NCI-H2196 (cell line): ENCODE measurements at regions not wholly inside any gene's neighbourhood (a gene's known extent, or its start where the extent isn't known, plus 50 kb on each side); places are given as distances from the start of the nearest gene placed in this dataset.

Source experiments
- DNase-seq: peaks from one replicate; lab custom pipeline; 2025; ENCODE audit not compliant: unreplicated experiment; lab: John Stamatoyannopoulos, UW

GRCh38 chr17:13310858-13311257 lies 290.9 kb downstream of the HS3ST3A1 start:
- no peak for DNase-seq

GRCh38 chr17:13306310-13306962 lies 288.6 kb upstream of the ELAC2 start:
- DNase-seq, result no peak

GRCh38 chr17:13302983-13303382 lies 285.2 kb upstream of the ELAC2 start:
- no peak for DNase-seq

- DNase-seq, result no peak
Observed at GRCh38 chr17:13302419-13302818, 284.6 kb upstream of the ELAC2 start.

GRCh38 chr17:13297183-13297582 lies 279.4 kb upstream of the ELAC2 start:
- DNase-seq, result no peak

GRCh38 chr17:13293421-13293820 lies 275.6 kb upstream of the ELAC2 start:
- DNase-seq, result no peak

- DNase-seq, result no peak
Observed at GRCh38 chr17:13292291-13292690, 274.5 kb upstream of the ELAC2 start.

GRCh38 chr17:13288248-13288647 lies 270.4 kb upstream of the ELAC2 start:
- DNase-seq, result no peak

GRCh38 chr17:13287226-13287625 lies 269.4 kb upstream of the ELAC2 start:
- DNase-seq, result no peak

- DNase-seq, result no peak
Observed at GRCh38 chr17:13283606-13284005, 265.8 kb upstream of the ELAC2 start.

GRCh38 chr17:13281626-13282025 lies 263.8 kb upstream of the ELAC2 start:
- no peak for DNase-seq

GRCh38 chr17:13273806-13274205 lies 256.0 kb upstream of the ELAC2 start:
- no peak for DNase-seq

- no peak for DNase-seq
Observed at GRCh38 chr17:13272296-13272695, 254.5 kb upstream of the ELAC2 start.

- no peak for DNase-seq
Observed at GRCh38 chr17:13268791-13269595, 251.2 kb upstream of the ELAC2 start.

- no peak for DNase-seq
Observed at GRCh38 chr17:13266606-13267005, 248.8 kb upstream of the ELAC2 start.

GRCh38 chr17:13265311-13265710 lies 247.5 kb upstream of the ELAC2 start:
- no peak for DNase-seq

- DNase-seq, result no peak
Observed at GRCh38 chr17:13263746-13264145, 245.9 kb upstream of the ELAC2 start.

GRCh38 chr17:13256545-13256944 lies 238.7 kb upstream of the ELAC2 start:
- DNase-seq, result no peak

- no peak for DNase-seq
Observed at GRCh38 chr17:13253733-13254410, 236.0 kb upstream of the ELAC2 start.

GRCh38 chr17:13244513-13244912 lies 226.7 kb upstream of the ELAC2 start:
- no peak for DNase-seq

GRCh38 chr17:13243585-13243984 lies 225.8 kb upstream of the ELAC2 start:
- no peak for DNase-seq

- DNase-seq, result no peak
Observed at GRCh38 chr17:13240851-13241250, 223.0 kb upstream of the ELAC2 start.
